SH-SY5Y (cell line): ENCODE measurements at regions not wholly inside any gene's neighbourhood (a gene's known extent, or its start where the extent isn't known, plus 50 kb on each side); places are given as distances from the start of the nearest gene placed in this dataset.

Experiments used
- GATA2 ChIP-seq: IDR thresholded peaks from 2 replicates; pipeline ENCODE4 v1.6.1; 2011; ENCODE audit warnings: mild to moderate bottlenecking, low read depth, low read length
- GATA3 ChIP-seq: IDR thresholded peaks from 2 replicates; pipeline ENCODE4 v1.6.1; 2011; ENCODE audit warnings: low read depth, mild to moderate bottlenecking, low read length, moderate library complexity

- TF ChIP-seq GATA2 (no peak), GATA3 (no peak)
Observed at GRCh38 chr4:179919587-179919986, 2323.6 kb upstream of the TENM3 start.
